HEK293 (cell line): ENCODE measurements at regions not wholly inside any gene's neighbourhood (a gene's known extent, or its start where the extent isn't known, plus 50 kb on each side); places are given as distances from the start of the nearest gene placed in this dataset.

ENCODE experiments used
- CTCF ChIA-PET: fragments of 350-600 bp; formaldehyde crosslinking; extraction: SDS; loops from one replicate; lab custom pipeline; 2021; ENCODE audit warnings: antibody characterized with exemption; lab: Yijun Ruan, JAX
- POLR2A ChIA-PET: fragments of 300-600 bp; formaldehyde crosslinking; extraction: SDS; loops from one replicate; lab custom pipeline; 2020; ENCODE audit warnings: antibody characterized with exemption, inconsistent platforms; lab: Yijun Ruan, JAX
- H3K27ac ChIP-seq: fragments of 200-500 bp; sonication (Bioruptor generic); 2 replicates; pipeline ENCODE4 v1.5.1; 2014; ENCODE audit warnings: low read depth, low read length, control low read depth, inconsistent platforms; ENCODE audit errors: extremely low read depth
- H3K36me3 ChIP-seq, 2 experiments: fragments of 200-500 bp in 1 of 2; sonication (Bioruptor generic) in 1 of 2; 1 replicate in 1 of 2; 2 replicates in 1 of 2; pipeline ENCODE4 v1.5.1; 2014 to 2017; ENCODE audit warnings: inconsistent platforms in 2 of 2, low read length in 2 of 2; ENCODE audit not compliant: control insufficient read depth in 2 of 2, insufficient read depth in 1 of 2
- H3K4me1 ChIP-seq: fragments of 200-500 bp; sonication (Bioruptor generic); 2 replicates; pipeline ENCODE4 v1.5.1; 2014; ENCODE audit warnings: mild to moderate bottlenecking, low read length, inconsistent platforms; ENCODE audit not compliant: control insufficient read depth, insufficient read depth
- H3K4me3 ChIP-seq: 2 replicates; pipeline ENCODE4 v1.5.1; 2011; ENCODE audit warnings: low read depth, mild to moderate bottlenecking, control low read depth, low read length, moderate library complexity
- H3K9me3 ChIP-seq: fragments of 200-500 bp; sonication (Bioruptor generic); 2 replicates; pipeline ENCODE4 v1.5.1; 2014; ENCODE audit warnings: low read depth, low read length, inconsistent platforms; ENCODE audit not compliant: control insufficient read depth, insufficient read depth
- WT1 ChIP-seq: fragments of 450-650 bp; formaldehyde crosslinking; IDR thresholded peaks from 2 replicates; pipeline ENCODE4 v1.5.1; 2016; ENCODE audit warnings: missing biosample characterization, missing genetic modification characterization
- ZBTB10 ChIP-seq: fragments of 450-650 bp; formaldehyde crosslinking; IDR thresholded peaks from 2 replicates; pipeline ENCODE4 v1.5.1; 2016; ENCODE audit warnings: missing biosample characterization, missing genetic modification characterization
- ZBTB17 ChIP-seq: fragments of 450-650 bp; formaldehyde crosslinking; IDR thresholded peaks from 2 replicates; pipeline ENCODE4 v1.5.1; 2016; ENCODE audit warnings: missing biosample characterization, missing genetic modification characterization
- ZBTB7A ChIP-seq: fragments of 450-650 bp; formaldehyde crosslinking; IDR thresholded peaks from 2 replicates; pipeline ENCODE4 v1.5.1; 2016; ENCODE audit warnings: low read depth, missing biosample characterization, missing genetic modification characterization
- ZNF174 ChIP-seq: fragments of 450-650 bp; formaldehyde crosslinking; IDR thresholded peaks from 2 replicates; pipeline ENCODE4 v1.5.0; 2017; ENCODE audit warnings: missing biosample characterization, mild to moderate bottlenecking, missing genetic modification characterization
- ZNF23 ChIP-seq: fragments of 450-650 bp; formaldehyde crosslinking; IDR thresholded peaks from 2 replicates; pipeline ENCODE4 v1.5.1; 2016; ENCODE audit warnings: missing biosample characterization, missing genetic modification characterization, borderline replicate concordance
- ZNF280D ChIP-seq: fragments of 450-650 bp; formaldehyde crosslinking; IDR thresholded peaks from 2 replicates; pipeline ENCODE4 v1.5.1; 2016; ENCODE audit warnings: missing biosample characterization, missing genetic modification characterization
- ZNF292 ChIP-seq: fragments of 450-650 bp; formaldehyde crosslinking; IDR thresholded peaks from 2 replicates; pipeline ENCODE4 v1.5.1; 2016; ENCODE audit warnings: low read depth, missing biosample characterization, missing genetic modification characterization, borderline replicate concordance
- ZNF366 ChIP-seq: fragments of 450-650 bp; formaldehyde crosslinking; conservative IDR thresholded peaks from 2 replicates; pipeline ENCODE4 v1.5.1; 2016; ENCODE audit warnings: missing biosample characterization, missing genetic modification characterization
- ZNF391 ChIP-seq: fragments of 450-650 bp; formaldehyde crosslinking; IDR thresholded peaks from 2 replicates; pipeline ENCODE4 v1.5.1; 2016; ENCODE audit warnings: low read depth, missing biosample characterization, missing genetic modification characterization, borderline replicate concordance
- ZNF501 ChIP-seq: fragments of 450-650 bp; formaldehyde crosslinking; IDR thresholded peaks from 2 replicates; pipeline ENCODE4 v1.5.1; 2016; ENCODE audit warnings: missing biosample characterization, missing genetic modification characterization
- ZNF544 ChIP-seq: fragments of 450-650 bp; formaldehyde crosslinking; IDR thresholded peaks from 2 replicates; pipeline ENCODE4 v1.5.0; 2017; ENCODE audit warnings: missing biosample characterization, missing genetic modification characterization
- ZNF558 ChIP-seq: fragments of 450-650 bp; formaldehyde crosslinking; IDR thresholded peaks from 2 replicates; pipeline ENCODE4 v1.5.1; 2016; ENCODE audit warnings: missing biosample characterization, missing genetic modification characterization
- ZNF580 ChIP-seq: fragments of 450-650 bp; formaldehyde crosslinking; IDR thresholded peaks from 2 replicates; pipeline ENCODE4 v1.5.1; 2016; ENCODE audit warnings: missing biosample characterization, missing genetic modification characterization
- ZNF670 ChIP-seq: fragments of 450-650 bp; formaldehyde crosslinking; IDR thresholded peaks from 2 replicates; pipeline ENCODE4 v1.5.1; 2016; ENCODE audit warnings: missing biosample characterization, missing genetic modification characterization, low read depth
- ZNF792 ChIP-seq: fragments of 450-650 bp; formaldehyde crosslinking; IDR thresholded peaks from 2 replicates; pipeline ENCODE4 v1.5.1; 2016; ENCODE audit warnings: missing biosample characterization, missing genetic modification characterization
- ZSCAN30 ChIP-seq: fragments of 450-650 bp; IDR thresholded peaks from 2 replicates; pipeline ENCODE4 v1.5.1; 2018; ENCODE audit warnings: missing biosample characterization, mild to moderate bottlenecking, missing genetic modification characterization, moderate library complexity

GRCh38 chr6:125367036-125367782, 65.4 kb upstream of the HDDC2 start (continued):
- TF ChIP-seq ZBTB10 (tag by site-specific recombination) (no peak), ZSCAN30 (no peak), ZBTB7A (tag by site-specific recombination) (no peak), ZNF501 (peak; percentile 78; the same call in 1 of the 2 replicates), ZBTB17 (tag by site-specific recombination) (no peak), ZNF174 (tag by site-specific recombination) (no peak), ZNF280D (no peak), WT1 (tag by site-specific recombination) (no peak)

GRCh38 chr6:125370343-125370742, 68.6 kb upstream of the HDDC2 start:
- no peaks in the 10 kb centered on the region for H3K4me1 ChIP-seq
- POLR2A ChIA-PET: no interaction called here
- no peak overlapping the region for H3K27ac ChIP-seq
- H3K36me3 ChIP-seq: no peaks in the 10 kb centered on the region
- no peak overlapping the region for H3K4me3 ChIP-seq
- no peaks in the 10 kb centered on the region for H3K9me3 ChIP-seq
- TF ChIP-seq ZNF23 (tag by site-specific recombination) (no peak), ZNF792 (no peak), ZNF292 (no peak), ZNF544 (tag by site-specific recombination) (no peak)
- CTCF ChIA-PET: no interaction called here

GRCh38 chr6:125375013-125375412, 73.2 kb upstream of the HDDC2 start:
- ChIA-PET POLR2A (no interaction called here), CTCF (no interaction called here)

More at GRCh38 chr6:125375013-125375412, 73.2 kb upstream of the HDDC2 start:
- Histone ChIP-seq H3K9me3 (no peaks in the 10 kb centered on the region), H3K4me1 (no peaks in the 10 kb centered on the region), H3K27ac (no peak overlapping the region), H3K36me3 (no peaks in the 10 kb centered on the region), H3K4me3 (no peak overlapping the region)
- TF ChIP-seq ZNF580 (tag by site-specific recombination): no peak
- no peak for TF ChIP-seq ZNF391 (tag by site-specific recombination)
- no peak for TF ChIP-seq ZNF670
- TF ChIP-seq ZNF558 (tag by site-specific recombination): no peak
- peak; percentile 72 for TF ChIP-seq ZNF366 (tag by site-specific recombination)
